ENCODE measurements at regions not wholly inside any gene's neighbourhood (a gene's known extent, or its start where the extent isn't known, plus 50 kb on each side); places are given as distances from the start of the nearest gene placed in this dataset.

DNA sequence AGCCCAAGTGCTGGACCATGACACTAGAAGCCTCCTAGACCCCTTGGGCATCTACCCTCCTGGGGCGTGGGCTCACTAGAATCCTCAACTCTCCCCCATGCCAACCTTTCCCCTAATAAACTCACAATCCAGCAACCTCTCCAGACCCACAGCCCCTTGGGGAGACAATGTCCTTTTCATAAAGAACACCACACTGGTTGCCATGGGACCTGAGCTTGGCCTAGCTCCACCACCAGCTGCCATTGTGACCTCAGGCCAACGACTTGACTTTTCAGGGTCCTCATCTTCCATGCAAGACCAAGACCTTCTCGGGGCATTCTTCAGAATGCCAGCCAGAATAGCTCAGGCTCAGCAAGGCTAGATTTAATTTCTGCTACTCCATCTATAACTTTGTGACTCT, 128.1 kb upstream of the NPAS2 start:
- H3K9me2 ChIP-seq (replicated peaks; ENCODE audit: control insufficient read depth, low read length) = no peaks in the 10 kb centered on the region
- H3K27ac ChIP-seq (ENCODE audit: low read depth, low read length) = no peak overlapping the region
- H3F3A ChIP-seq (ENCODE audit: control insufficient read depth, insufficient read depth) = no peaks in the 10 kb centered on the region
- no peaks in the 10 kb centered on the region for H4K20me1 ChIP-seq (ENCODE audit: control insufficient read depth, insufficient read depth, low read depth, low read length)
- H3K4me3 ChIP-seq (ENCODE audit: low read length) = no peak overlapping the region
- no peak for TF ChIP-seq EZH2phosphoT487 (IDR thresholded peaks at IDR 0.05; ENCODE audit: borderline replicate concordance, low read length)
- TF ChIP-seq, protein P1, sequence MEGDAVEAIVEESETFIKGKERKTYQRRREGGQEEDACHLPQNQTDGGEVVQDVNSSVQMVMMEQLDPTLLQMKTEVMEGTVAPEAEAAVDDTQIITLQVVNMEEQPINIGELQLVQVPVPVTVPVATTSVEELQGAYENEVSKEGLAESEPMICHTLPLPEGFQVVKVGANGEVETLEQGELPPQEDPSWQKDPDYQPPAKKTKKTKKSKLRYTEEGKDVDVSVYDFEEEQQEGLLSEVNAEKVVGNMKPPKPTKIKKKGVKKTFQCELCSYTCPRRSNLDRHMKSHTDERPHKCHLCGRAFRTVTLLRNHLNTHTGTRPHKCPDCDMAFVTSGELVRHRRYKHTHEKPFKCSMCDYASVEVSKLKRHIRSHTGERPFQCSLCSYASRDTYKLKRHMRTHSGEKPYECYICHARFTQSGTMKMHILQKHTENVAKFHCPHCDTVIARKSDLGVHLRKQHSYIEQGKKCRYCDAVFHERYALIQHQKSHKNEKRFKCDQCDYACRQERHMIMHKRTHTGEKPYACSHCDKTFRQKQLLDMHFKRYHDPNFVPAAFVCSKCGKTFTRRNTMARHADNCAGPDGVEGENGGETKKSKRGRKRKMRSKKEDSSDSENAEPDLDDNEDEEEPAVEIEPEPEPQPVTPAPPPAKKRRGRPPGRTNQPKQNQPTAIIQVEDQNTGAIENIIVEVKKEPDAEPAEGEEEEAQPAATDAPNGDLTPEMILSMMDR (IDR thresholded peaks at IDR 0.05; ENCODE audit: low read depth, low read length, poor library complexity, severe bottlenecking) = no peak
- no peaks in the 10 kb centered on the region for H3K4me1 ChIP-seq (ENCODE audit: control insufficient read depth, low read length)
- H3K36me3 ChIP-seq (ENCODE audit: control insufficient read depth, low read length) = no peaks in the 10 kb centered on the region
- no peaks in the 10 kb centered on the region for H3K79me2 ChIP-seq (ENCODE audit: control insufficient read depth, low read length)
- H3K9me3 ChIP-seq (ENCODE audit: control insufficient read depth, insufficient read depth, low read length) = no peaks in the 10 kb centered on the region
- no peak overlapping the region for H3K4me2 ChIP-seq (ENCODE audit: low read length)
- H3K27me3 ChIP-seq (ENCODE audit: control insufficient read depth, low read length) = 0 out of 2 replicates have a peak, but pooled peaks cover 2% of the 10 kb centered on the region

DNA sequence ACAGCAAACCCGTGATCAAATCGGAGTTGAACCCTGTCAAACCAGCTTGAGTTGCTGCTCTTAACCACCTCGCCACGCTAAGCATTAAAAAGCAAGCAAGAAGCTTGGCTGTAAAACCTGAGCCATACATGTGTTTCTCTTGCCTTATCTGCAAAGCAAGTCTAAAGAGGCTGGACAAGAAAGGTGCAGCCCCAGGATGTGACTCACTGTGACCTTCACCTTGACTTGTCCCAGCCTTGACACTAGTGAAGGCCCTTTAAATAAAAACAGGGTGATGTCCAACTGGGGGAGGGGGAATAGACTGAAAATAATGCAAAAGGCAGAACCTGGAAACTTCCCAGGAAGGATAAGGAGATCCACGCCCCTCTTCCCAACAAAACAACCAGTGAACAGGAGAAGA, 127.6 kb upstream of the NPAS2 start:
- Histone ChIP-seq H4K20me1 (ENCODE audit: control insufficient read depth, insufficient read depth, low read depth, low read length) (no peaks in the 10 kb centered on the region), H3K79me2 (ENCODE audit: control insufficient read depth, low read length) (no peaks in the 10 kb centered on the region), H3K4me1 (ENCODE audit: control insufficient read depth, low read length) (no peaks in the 10 kb centered on the region), H3K4me3 (ENCODE audit: low read length) (no peak overlapping the region), H3K27me3 (ENCODE audit: control insufficient read depth, low read length) (no peaks in the 10 kb centered on the region), H3K4me2 (ENCODE audit: low read length) (no peak overlapping the region), H3K9me2 (replicated peaks; ENCODE audit: control insufficient read depth, low read length) (no peaks in the 10 kb centered on the region), H3F3A (ENCODE audit: control insufficient read depth, insufficient read depth) (no peaks in the 10 kb centered on the region), H3K27ac (ENCODE audit: low read depth, low read length) (no peak overlapping the region), H3K36me3 (ENCODE audit: control insufficient read depth, low read length) (no peaks in the 10 kb centered on the region), H3K9me3 (ENCODE audit: control insufficient read depth, insufficient read depth, low read length) (no peaks in the 10 kb centered on the region)
- TF ChIP-seq, protein P1 (IDR thresholded peaks at IDR 0.05; ENCODE audit: low read depth, low read length, poor library complexity, severe bottlenecking) = no peak

DNA sequence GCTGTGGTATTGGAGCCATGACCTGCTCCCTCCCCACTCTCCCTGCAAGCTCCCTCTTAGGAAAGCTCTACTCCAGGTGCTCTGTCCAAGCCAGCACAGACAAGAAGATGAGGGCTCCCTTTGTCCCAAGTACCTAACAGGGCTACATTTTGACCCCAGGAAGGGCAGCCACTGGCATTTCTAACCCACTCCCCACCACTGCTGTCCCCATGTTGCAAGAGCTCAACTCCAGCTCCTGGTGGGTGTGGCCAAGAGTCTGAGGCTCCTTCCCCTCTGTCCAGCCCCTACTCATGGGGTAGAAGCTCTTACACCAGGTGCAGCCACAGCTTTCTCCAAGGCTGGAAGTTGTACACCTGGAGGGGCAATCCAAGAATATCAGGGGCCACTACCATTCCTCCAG, 127.0 kb upstream of the NPAS2 start:
- no peak overlapping the region for H3K27ac ChIP-seq (ENCODE audit: low read depth, low read length)
- H4K20me1 ChIP-seq (ENCODE audit: control insufficient read depth, insufficient read depth, low read depth, low read length) = no peaks in the 10 kb centered on the region
- no peaks in the 10 kb centered on the region for H3F3A ChIP-seq (ENCODE audit: control insufficient read depth, insufficient read depth)
- H3K4me2 ChIP-seq (ENCODE audit: low read length) = no peak overlapping the region
- TF ChIP-seq, protein P1 (IDR thresholded peaks at IDR 0.05; ENCODE audit: low read depth, low read length, poor library complexity, severe bottlenecking) = no peak
- TF ChIP-seq EZH2phosphoT487 (IDR thresholded peaks at IDR 0.05; ENCODE audit: borderline replicate concordance, low read length) = no peak
- no peaks in the 10 kb centered on the region for H3K36me3 ChIP-seq (ENCODE audit: control insufficient read depth, low read length)
- H3K27me3 ChIP-seq (ENCODE audit: control insufficient read depth, low read length) = no peaks in the 10 kb centered on the region
- H3K4me1 ChIP-seq (ENCODE audit: control insufficient read depth, low read length) = no peaks in the 10 kb centered on the region
- H3K9me2 ChIP-seq (replicated peaks; ENCODE audit: control insufficient read depth, low read length) = no peaks in the 10 kb centered on the region
- no peak overlapping the region for H3K4me3 ChIP-seq (ENCODE audit: low read length)
- H3K79me2 ChIP-seq (ENCODE audit: control insufficient read depth, low read length) = no peaks in the 10 kb centered on the region
- no peaks in the 10 kb centered on the region for H3K9me3 ChIP-seq (ENCODE audit: control insufficient read depth, insufficient read depth, low read length)

DNA sequence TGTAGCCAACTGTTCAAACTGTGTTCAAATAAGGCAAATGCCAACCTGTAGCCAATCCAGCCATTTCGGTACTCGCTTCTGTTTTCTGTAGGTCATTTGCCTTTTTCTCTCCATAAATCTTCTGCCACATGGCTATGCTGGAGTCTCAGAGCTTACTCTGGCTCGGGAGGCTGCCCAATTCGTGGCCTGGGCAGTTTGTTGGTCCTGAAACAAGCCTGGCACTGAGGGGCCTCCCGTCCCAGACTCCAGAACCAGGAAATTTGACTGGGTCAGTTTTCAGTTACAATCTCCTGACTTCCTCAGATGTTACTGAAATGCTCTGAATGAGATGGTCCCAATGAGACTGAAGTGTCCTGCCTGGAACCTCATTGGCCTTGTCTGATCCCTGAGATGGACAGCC, 120.8 kb upstream of the NPAS2 start:
- no peak overlapping the region for H3K4me2 ChIP-seq (ENCODE audit: low read length)
- H3K9me3 ChIP-seq (ENCODE audit: control insufficient read depth, insufficient read depth, low read length) = no peaks in the 10 kb centered on the region
- H3K9me2 ChIP-seq (replicated peaks; ENCODE audit: control insufficient read depth, low read length) = no peaks in the 10 kb centered on the region
- H3K27ac ChIP-seq (ENCODE audit: low read depth, low read length) = no peak overlapping the region
- no peaks in the 10 kb centered on the region for H3F3A ChIP-seq (ENCODE audit: control insufficient read depth, insufficient read depth)
- 0 out of 2 replicates have a peak, but pooled peaks cover 2% of the 10 kb centered on the region for H3K27me3 ChIP-seq (ENCODE audit: control insufficient read depth, low read length)
- H3K4me1 ChIP-seq (ENCODE audit: control insufficient read depth, low read length) = no peaks in the 10 kb centered on the region
- TF ChIP-seq, protein P1 (IDR thresholded peaks at IDR 0.05; ENCODE audit: low read depth, low read length, poor library complexity, severe bottlenecking) = no peak
- TF ChIP-seq EZH2phosphoT487 (IDR thresholded peaks at IDR 0.05; ENCODE audit: borderline replicate concordance, low read length) = no peak
- no peak overlapping the region for H3K4me3 ChIP-seq (ENCODE audit: low read length)
- H3K36me3 ChIP-seq (ENCODE audit: control insufficient read depth, low read length) = no peaks in the 10 kb centered on the region
- no peaks in the 10 kb centered on the region for H4K20me1 ChIP-seq (ENCODE audit: control insufficient read depth, insufficient read depth, low read depth, low read length)
- H3K79me2 ChIP-seq (ENCODE audit: control insufficient read depth, low read length) = no peaks in the 10 kb centered on the region
